ENCODE measurements at regions not wholly inside any gene's neighbourhood (a gene's known extent, or its start where the extent isn't known, plus 50 kb on each side); places are given as distances from the start of the nearest gene placed in this dataset.

DNA sequence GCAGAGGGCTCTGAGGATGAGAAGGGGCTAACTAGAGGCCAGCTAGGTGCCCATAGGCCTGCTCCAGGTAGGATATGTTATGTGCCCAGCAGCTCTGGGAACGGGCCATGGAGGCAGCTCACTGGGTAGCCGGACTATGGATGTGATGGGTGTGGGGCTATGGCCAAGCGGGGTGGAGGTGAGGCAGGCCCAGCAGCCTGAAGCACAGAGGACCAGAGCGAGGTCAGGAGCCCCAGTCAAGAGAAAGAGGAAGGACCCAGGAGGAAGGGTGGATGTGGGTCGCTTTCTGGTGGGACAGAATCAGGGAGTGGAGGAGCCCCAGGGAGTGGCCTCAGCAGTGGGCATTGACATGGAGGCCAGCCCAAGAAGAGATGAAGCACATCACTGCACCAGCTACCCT, 117.9 kb upstream of the MLN start:
- DNase-seq: no peak

GRCh38 chr6:33918175-33918695, 114.4 kb upstream of the MLN start:
- no peak for DNase-seq

DNA sequence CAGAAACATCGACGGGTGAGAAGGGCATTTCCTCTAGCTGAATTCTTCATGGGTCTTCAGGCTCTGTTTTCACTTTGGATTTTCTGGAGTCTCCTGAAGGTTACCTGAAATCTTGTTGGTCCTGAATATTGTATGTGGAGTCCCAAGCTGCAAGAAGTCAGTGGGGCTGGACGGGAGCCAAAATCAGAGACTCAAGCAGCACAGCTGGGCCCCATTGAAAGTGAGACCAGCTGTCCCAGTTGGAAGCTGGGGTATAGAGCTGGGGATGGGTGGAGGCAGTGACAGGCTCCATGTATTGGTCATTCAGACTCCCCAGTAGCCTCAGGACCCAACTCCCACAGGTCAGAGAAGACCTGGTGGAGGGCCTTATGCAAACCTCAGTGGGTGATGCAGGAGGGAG, 111.3 kb upstream of the MLN start:
- DNase-seq: no peak

- DNase-seq: no peak
These were observed 110.8 kb upstream of the MLN start for GRCh38 chr6:33914645-33915044.

- DNase-seq: no peak
These were observed 108.4 kb upstream of the MLN start for GRCh38 chr6:33912195-33912594.

DNA sequence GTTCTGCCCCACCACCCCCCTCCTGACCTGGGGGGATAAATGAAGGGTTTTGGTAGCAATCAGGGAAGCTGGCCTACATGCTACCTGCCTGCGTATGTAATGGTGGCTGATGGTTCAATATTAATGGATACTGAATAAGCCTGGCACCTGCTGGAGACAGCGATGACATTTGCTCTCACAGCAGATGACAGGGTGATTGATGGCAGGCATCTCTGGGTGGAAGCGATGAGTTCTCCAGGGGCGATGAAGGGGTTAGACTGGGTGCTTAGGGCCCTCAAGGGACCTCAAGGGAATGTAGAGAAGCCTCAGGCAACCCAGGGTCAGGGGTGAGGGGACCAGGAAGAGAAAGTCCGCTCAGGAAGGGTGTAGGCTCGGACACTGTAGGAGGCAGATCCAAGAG, 107.7 kb upstream of the MLN start:
- DNase-seq: no peak

GRCh38 chr6:33910594-33910993, 106.8 kb upstream of the MLN start:
- no peak for DNase-seq

DNA sequence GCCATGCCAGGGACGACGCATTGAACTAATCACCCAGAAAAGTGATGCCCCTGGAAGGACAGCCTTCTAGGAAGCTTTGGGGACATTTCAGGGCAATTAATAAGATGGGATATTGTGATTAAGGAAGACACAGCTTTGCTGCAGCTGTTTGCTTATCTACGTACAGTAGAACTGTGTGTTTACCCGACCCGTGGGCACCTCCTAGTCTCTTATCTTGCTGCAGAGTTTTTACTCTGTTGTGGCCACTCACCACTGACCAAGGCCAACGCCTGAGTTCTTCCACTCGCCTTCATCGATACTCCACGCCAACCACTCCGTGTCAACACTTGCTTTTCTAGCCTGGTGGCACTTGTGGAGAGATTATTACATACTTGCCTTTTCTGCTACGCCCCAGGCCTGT, 105.9 kb upstream of the MLN start:
- peak; percentile 11 for DNase-seq

- no peak for DNase-seq
These were observed 104.2 kb upstream of the MLN start for GRCh38 chr6:33908025-33908424.

- no peak for DNase-seq
These were observed 103.4 kb upstream of the MLN start for GRCh38 chr6:33907227-33907626.

DNA sequence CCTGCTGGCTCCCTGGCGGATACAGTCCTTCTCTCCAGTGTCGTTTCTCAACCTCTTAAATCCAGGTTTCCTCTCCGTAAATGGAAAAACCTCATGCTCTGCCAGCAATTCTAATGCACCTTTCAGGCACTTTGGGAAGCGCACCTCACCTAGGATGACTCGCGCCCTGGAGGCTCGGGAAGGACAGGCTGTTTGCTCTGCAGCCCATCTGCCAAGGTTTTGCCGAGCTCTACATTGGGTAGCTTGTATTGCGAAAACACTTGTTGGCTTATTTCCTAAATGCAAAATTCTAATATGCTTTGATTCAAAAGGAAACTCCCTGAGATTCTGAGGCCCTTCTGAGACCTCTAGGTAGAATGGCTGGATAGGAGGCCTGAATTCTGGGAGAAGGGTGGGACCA, 102.6 kb upstream of the MLN start:
- DNase-seq: no peak

DNA sequence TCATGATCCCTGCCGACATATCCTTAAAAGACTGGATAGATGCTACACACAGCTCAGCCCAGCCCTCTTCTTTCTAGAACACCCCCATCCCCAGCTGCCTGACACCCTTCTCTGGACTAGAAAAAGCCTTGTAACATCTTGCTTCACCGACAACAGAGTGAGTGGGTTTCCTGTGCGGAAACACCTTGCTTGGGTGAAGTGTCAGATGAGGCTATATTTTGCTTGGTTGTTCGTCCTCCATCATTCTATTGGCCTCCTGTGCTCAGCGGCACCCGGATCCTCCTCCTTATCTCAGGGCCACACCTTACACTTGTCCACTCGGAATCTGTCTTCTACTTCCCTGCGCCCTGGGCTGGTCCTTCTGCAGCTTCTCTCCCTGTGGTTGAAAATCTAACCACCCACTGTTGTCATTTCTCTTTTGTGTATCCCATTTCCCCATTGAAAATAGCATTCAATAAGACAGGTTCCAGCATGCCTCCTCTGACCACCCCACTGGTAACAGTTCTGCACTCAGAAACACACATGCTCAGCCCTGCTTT, 101.3 kb upstream of the MLN start:
- peak; percentile 38 for DNase-seq

GRCh38 chr6:33904747-33905065, 100.9 kb upstream of the MLN start:
- no peak for DNase-seq

DNA sequence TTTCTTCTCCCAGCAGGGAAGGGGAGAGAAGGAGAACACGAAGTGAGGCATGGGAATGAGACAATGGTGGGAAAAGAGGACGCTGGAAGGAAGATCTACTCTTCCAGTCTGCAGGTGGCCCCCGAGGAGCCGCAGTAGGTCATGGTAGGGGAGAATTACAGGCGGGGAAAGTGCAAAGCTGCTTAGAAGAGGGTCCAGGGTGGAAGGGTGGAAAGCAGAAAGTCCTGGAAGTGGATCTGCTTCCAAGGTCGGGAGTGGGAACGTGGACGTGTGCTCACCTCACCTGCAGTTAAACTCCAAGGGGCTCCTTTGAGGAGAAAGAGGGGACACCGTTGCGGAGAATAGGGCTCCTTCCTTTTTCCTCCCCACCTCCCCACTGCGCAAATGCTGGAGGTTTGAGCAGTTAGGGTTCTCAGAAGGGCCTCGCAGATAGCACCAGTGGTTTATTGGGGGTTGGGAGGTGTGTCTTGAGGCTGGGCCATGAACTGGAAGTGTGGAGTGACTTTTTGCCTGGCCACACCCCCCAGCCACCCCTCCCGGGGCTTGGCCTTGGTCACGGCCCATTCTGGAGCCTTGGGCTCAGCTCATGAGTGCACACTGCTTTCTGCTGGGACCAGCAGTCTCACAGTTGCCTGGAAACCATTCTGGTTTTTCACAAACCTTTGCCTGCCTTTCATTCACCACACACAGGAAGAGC, 100.4 kb upstream of the MLN start:
- peak; percentile 17 for DNase-seq

DNA sequence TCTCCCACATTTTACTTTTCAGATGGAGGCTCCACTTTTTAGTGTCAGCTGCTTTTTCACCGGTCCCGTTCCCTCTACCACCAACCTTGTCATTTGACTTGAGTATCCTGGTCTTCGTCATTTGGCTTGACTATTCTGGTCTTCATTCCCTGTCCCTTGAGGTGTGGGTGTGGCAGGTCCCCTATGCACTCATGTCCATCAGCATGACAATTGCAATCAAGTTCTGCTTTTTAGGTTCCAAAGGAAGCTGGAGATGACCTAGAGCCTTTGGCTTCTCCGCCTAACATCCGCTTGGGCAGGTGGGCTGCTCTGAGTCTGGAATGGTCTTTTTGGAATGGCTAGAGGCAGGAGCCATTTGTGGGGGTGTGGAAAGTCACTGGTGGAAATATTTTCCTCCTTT, 99.8 kb upstream of the MLN start:
- DNase-seq: no peak

DNA sequence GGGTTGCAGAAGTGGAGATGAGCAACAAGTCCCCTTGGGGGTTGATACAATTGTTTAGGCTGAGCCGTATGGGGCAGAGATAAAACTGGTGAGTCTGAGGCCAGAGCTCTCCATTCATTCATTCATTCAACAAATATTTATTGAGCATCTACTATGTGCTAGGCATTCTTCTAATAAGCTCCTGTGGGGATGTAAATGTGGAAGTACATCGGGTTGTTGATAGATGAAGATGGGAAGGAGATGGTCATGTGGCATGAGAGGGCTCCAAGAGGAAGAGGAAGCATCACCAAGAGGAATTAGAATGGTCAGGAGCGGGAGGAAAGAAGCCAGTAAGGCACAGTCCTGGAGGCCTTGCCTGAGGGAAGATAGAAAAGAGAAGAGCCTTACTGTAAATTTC, 98.7 kb upstream of the MLN start:
- DNase-seq: no peak

DNA sequence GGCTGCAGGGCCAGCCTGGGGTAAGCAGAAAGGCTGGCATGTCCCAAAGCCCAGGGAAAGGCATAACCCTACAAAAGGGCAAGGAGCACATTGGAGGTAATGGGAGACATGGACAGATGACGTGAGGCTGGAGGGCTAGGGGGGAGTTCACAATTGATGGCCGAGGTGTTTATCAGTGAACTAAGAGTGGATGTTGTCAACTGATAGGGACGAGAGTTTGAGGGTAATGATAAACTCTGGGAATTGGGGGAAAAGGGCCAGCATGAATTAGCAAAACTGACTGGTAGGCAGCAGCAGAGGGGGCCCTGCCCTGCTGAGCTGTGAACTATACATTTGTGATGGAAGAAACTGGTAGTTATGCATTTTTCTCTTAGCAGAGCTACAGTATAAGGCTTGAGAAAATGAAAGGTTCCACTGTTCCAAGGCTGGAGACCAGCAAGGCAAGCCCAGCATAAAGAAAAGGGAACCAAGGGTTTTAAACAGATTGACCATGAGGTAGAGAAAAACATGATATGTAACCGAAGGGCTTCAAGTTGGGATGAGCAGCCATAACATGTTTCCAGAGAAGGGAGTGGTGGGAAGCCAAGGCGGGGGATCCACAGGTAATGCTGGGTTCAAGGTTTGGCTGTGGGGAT, 98.1 kb upstream of the MLN start:
- DNase-seq: no peak

GRCh38 chr6:33898771-33899170, 95.0 kb upstream of the MLN start:
- no peak for DNase-seq

DNA sequence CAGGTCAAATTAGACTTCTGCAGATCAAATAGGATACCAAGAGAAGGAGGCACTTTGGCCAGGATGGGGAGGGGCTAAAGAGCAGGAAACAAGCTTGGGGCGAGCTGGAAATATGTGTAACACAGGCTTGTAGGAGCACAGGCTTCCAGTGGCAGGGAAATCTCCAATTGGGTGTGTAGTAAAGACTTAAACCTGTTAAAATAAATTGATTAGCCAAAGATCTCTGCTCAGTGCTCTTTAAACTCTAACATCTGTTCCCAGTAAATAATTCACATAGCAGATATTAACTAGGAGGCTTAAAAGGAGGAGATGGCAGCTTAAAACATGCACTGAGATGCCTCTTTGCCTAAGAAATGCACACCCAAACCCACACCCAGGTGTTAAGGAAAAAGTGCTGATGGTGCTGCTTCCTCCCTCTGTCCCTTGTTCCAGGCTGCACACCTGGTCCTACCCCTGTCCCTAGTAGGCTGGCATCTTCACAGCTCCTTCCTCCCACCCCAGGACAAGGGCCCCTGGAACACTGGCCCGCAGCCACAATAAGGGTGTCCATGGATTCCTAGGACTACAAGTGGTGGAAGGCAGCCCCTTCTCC, 93.5 kb upstream of the MLN start:
- no peak for DNase-seq

GRCh38 chr6:33896391-33897188, 92.8 kb upstream of the MLN start:
- no peak for DNase-seq

GRCh38 chr6:33895988-33896387, 92.2 kb upstream of the MLN start:
- DNase-seq: no peak

- no peak for DNase-seq
These were observed 91.5 kb upstream of the MLN start for GRCh38 chr6:33895296-33895695.

DNA sequence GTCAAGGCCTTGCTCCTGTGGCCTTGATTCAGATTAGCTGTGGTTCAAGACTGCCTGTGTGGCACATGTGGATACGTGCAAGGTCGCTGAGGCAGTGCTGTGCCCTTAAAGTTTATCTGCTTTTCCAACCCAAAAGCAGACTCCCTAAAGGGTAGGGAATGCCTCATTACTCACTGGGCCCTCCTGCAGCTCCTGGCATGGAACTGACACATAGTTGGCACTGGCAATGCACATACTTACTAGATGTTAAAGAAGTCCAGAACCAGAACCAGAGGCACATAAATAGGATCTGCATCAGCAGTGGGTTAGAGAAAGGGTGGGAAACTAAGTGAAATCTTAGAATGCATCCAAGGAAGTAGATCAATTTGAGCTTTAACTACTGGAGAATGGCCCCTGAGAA, 90.6 kb upstream of the MLN start:
- no peak for DNase-seq
